GM19099 (cell line): ENCODE measurements at regions not wholly inside any gene's neighbourhood (a gene's known extent, or its start where the extent isn't known, plus 50 kb on each side); places are given as distances from the start of the nearest gene placed in this dataset.

Source experiments
- POLR2A ChIP-seq: IDR thresholded peaks from 3 replicates; pipeline ENCODE4 v1.6.1; 2011; ENCODE audit warnings: low read depth; ENCODE audit not compliant: insufficient read length; ENCODE audit errors: extremely low read depth

DNA sequence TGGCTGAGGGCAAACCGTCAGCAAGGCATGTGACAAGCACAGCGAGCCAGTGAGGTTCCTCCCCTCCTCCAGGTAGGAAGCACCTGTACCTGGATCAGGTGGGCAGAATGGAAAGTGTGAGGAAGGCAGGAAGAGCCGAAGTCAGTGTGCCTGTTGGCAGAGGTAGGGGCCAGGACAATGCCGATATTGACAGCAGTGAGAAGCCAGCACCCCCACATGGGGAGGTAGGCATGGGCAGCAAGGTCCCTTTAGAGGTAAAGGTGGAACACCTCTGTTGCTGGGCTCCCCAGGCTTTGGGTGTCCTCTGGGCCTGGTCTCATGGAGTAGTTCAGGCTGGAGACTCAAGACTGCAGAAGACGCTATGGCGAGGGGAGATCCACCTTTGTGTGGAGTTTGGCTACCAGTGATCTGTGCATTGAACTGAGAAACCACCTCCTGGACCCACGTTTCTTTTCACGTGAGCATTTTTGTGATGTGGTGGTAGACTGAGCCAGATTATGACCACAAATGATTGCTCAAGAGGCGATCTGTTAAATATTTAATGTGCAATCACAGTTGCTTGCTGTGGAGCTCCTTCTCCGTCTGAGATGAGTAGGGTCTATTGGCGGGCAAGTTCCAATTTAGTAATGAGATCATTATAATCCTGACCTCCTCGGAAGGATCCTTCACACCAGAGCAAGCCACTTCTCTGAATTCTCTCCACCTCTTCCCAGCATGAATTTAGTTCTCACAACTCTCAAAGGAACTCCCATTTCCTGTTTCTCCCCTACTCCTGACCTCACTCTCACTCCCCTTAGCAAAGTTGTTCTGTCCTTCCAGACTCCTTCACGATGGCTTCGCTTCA, 174.8 kb downstream of the CDH26 start:
- TF ChIP-seq POLR2A: no peak

DNA sequence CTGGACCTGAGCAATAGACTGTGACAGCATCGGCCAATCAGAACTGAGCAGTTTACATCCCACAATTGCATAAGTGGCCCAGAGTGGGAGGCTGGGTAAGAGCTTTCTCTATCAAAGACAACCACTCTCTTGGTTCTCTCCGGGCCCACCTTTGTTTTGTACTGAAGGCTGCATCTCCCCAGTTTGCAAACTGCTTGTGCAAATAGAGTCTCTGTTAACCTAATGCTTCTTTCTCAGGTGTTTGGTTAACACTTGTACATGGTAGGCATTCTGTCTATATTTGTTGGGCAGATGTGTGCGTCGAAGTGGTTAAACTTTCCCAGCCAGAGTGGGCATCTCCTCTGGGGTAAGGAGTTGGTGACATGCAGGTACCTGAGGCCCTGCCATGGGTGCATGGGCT, 177.1 kb downstream of the CDH26 start:
- no peak for TF ChIP-seq POLR2A

DNA sequence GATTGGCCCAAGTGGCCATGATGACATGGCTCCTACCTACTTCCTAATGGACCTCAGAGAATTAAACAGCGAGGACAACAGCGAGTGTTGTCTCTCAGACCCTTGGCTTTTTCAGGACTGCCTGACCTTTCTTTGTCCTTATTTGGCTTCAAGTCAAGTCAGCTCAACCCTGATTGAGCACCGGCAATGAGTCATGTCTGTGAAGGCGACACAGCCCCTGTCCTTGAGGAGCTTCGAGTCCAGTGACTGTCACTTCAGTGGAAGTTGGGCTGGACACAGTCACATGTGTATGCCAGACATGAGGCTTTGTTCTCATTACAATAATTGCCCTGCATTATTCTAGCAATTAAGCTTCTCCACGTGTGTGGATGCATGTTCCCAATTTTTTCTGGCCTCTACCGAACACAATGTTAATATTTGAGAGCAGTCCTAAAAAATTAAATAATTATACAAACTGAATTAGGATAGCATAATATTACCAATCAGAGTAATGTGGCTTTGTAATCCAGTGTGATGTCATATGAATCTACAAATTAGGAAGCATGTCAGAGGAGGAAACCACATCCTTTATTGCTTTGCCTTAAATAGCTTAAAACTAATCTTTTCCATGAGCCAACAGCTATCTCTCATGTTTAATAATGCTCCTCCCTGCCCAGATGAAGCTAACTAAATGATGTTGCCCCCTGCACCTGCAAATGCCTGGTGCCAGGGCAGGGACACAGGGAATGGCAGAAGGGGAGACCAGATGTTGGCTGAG, 178.6 kb downstream of the CDH26 start:
- no peak for TF ChIP-seq POLR2A

DNA sequence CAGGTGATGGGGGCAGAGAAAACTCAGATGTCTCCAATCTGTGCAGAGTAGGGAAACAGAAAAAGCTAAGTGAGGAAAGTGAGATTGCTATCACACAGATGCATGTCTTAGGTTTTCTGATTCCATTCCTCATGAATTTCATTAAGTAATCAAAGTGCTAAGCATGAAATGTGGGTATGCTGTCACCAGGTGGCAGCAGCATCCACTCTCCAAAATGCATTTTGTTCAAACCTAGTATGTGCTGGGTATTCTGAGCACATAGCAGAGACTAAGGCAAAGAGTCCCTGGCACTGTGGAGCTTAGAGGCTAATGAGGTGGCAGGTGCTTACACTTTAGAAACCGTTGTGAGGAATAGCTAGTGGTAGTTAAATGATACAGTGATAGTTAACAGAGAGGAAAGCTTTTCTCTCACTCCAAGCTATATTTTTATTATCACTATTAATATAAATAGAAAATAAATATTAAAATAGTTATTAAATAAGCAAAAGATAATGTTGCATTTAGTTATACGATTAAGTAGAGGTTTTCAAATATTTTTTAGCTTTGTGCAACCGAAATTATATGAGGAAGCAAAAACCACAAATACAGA, 179.5 kb downstream of the CDH26 start:
- TF ChIP-seq POLR2A: no peak

DNA sequence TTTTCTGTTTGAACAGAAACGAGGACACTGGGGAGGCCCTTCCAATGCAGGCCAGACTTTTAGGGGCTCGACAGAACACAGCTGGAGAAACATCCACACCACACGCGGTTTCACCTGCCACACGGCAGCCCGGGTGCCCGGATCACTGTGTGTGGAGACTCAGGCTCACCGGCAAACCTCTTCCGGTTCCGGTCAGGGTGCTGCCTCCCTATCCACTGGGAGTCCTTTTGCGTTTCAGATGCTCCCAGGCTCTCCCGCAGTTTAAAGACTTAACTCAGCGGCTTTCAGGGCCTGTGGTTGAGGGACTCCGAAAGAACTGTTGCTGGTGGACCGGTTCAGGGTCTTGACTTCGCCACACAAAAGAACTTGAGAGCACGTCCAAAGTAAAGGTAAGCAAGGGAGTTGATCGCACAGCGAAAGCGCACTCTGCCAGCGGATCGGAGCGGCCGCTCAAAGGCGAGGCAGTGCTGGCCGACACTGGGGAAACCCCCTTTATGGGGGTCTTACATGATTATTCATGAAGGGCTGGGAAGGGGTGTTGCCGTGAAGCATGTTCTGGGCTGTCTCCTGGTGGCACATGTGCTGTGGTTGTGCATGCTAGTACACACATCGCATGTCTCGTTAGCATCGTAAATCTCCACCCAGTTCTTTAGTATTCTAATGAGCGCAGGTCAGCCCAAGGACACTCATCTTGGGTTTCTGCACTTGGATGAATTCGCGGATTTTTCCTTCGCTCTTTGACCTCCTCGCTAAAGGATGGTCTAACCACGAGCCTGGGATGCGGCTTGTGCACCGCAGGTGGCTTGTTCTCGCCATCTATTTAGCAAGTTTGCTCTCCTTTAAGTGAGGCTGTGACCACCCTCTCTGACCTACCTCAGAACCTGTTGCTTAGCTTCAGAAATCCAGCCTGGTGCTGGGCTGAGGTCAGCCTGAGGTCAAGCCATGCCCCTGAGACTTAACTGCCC, 180.3 kb downstream of the CDH26 start:
- TF ChIP-seq POLR2A: peak; percentile 27

DNA sequence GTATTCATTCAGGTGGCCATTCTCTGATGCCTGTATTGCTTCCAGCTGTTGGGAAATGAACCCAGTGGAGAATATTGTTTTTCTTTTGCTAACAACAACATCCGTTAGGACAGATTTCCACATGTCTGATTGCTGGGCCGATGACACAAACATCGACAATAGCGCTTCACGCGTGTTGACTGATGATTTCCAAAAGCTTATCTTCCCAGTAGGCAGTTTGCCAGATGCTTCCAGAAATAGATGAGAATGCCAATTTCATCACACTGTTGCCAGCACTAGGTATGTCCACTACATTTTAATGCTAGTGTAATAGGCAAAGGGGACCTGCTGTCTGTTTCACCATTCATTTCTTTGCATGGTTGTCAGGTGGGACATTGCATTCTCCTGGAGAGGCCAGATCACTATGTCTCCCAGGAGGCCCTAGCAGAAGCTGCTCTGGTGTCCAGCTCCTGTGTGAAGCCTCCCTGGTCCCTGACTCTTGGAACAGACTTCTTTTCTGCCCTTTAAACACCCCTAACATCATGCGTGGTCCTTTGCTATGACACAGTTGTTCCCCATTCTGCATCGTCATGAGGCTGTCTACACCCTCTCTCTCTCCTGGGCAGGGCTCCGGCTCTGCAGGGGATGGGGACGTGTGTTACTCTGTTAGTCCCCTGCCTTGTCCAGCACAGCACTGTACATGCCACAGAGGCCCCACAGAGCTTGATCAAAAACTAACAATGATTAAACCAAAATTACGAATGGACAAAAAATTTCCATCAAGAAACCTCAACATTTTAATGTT, 181.6 kb downstream of the CDH26 start:
- TF ChIP-seq POLR2A: no peak

DNA sequence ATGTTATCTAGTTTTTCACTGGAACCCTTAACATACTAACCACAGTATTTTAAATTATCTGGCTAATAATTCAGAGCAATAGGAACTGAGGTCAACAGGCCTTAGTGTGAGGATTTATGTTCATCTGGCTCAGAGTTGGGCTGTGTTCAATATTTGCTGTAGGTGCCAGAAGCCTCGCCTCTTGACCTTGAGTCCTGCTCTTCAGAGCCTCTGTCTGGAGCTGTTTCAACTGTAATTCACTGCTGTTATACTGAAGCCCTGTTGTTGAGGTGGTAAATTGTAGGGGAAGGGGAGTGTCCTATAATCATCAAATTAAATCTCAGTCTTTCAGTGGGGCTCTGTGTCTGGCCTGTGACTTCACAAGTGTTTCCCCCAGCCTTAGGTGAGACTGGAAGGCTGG, 184.4 kb downstream of the CDH26 start:
- TF ChIP-seq POLR2A: no peak

DNA sequence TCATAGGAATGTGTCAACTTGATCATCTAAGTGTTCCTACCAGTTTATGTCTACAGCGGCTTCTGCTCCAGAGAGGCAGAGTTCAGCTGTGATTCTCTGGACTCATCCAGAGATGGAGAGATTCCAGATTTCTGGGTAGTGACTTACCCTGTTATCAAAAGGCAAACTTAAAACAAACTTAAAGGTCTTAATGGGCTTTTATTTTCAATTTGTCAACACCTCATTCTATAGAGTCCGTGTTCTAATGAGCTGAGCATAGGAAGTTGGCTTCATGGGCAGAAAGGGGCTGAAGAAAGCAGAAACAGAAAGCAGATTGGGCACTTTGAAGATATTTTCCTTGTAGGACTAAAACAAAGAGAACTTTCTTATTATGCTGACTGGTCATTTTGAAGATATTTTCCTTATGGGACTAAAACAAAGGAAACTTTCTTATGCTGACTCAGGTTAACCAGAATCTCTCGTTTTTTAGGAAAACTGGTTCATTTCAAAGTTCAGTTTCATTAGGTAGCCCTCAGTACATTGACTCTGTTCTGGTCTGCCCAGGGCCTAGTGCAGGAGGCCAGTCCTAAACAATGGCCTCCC, 185.1 kb downstream of the CDH26 start:
- TF ChIP-seq POLR2A: no peak

DNA sequence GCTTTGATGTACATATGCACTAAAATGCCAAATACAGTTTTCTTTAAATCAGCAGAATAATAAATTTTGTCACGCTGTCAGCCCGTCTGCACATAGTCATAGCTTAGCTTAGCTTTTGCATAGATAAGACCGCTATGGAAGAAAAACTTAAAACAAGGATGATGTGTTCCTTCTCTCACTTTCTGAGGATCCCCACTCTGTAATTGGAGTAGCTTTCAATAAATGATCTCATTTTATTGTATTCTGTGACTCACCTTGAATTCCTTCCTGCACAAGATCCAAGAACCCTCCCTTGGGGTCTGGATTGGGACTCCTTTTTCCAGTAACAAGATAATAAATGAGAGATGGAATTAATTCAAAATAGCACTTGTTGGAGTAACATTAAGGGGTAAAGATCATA, 186.2 kb downstream of the CDH26 start:
- TF ChIP-seq POLR2A: no peak

DNA sequence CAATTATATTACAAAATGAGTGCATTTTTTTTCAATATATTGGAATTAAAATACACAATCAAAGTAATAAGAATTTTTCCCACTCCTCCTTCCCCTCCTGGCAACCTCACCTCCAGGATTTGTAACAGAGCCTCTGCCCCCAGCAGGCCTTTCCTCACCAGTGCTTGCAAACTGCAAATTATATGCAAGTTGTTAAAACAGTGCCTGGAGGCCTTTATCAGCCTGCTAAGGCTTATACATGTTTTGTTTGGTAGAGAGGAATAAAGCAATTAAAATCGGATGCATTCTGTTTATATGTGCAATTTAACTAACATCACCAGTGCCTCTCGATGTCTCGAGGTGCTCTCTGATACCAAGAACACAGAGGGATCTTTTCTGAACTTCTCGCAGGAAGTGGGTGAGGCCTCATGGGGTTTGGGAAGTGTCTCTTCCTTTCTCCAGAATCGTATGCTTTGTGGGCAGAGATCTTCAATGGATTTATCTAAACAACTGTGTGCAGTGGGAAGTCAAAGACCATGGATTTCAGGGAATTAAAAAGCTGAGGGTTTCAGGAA, 186.8 kb downstream of the CDH26 start:
- TF ChIP-seq POLR2A: no peak

DNA sequence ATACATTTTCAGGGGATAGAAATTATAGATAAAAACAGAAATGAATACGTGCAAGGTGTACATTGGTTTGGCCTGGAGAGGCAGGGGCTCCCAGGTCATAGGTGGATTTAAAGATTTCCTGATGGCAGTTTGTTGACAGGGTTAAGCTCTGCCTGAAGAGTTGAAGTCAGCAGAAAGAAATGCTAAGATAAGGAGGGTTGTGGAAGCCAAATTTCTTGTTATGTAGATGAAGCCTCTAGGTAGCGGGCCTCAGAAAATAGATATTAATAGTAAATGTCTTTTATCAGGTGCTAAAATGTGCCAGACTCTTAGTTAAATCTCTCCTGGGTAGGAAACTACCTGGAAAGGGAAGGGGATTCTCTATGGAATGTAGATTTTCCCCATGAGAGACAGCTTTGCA, 188.8 kb downstream of the CDH26 start:
- TF ChIP-seq POLR2A: no peak

DNA sequence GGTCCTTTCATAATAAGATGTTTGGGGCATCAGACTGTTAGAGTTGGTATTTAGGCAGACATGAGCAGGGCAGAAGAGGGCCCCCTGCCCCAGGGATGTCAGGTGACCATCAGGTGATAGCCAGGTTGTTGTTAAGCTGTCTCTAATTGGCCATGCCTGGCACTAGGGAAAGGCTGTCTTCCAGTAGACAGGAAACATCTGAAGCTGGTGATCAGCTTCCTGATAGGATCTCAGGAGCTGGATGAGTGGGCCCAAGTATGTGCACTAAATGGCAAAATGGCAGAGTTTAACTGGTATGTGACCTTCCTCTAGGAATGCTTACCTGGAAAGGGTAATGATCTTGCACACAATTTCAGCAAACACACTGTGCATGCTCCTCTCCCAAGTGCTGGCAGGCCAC, 190.7 kb downstream of the CDH26 start:
- TF ChIP-seq POLR2A: no peak

DNA sequence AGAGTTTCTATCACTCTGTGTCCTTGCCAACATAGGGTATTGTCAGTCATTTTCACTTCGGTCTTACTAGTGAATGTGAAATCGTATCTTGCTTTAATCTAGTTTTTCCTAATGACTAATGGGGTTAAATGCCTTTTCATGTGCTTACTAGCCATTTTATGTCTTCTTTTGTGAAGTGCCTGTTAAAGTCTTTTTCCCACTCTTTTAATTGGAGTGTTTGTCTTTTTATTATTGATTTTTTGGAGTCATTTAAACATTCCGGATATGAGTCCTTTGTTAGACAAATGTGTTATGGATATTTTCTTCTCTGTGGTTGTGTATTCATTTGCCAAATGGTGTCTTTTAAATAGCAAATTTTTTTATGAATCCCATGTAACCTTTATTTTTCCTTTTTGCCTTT, 194.6 kb downstream of the CDH26 start:
- TF ChIP-seq POLR2A: no peak
